IPS-15b (cell line): ENCODE measurements at regions not wholly inside any gene's neighbourhood (a gene's known extent, or its start where the extent isn't known, plus 50 kb on each side); places are given as distances from the start of the nearest gene placed in this dataset.
"Not testable (repeated sequence)": the region's sequence is repeated elsewhere in the genome, so short reads cannot be mapped to it uniquely, and the experiment has no call there.

Source experiments
- H3K27me3 ChIP-seq: one replicate; pipeline ENCODE4 v1.6.1; 2013; ENCODE audit warnings: low read length; ENCODE audit not compliant: control insufficient read depth, insufficient read depth
- H3K36me3 ChIP-seq: one replicate; pipeline ENCODE4 v1.6.1; 2013; ENCODE audit warnings: low read length; ENCODE audit not compliant: control insufficient read depth, insufficient read depth
- H3K4me1 ChIP-seq: one replicate; pipeline ENCODE4 v1.6.1; 2013; ENCODE audit warnings: mild to moderate bottlenecking, low read length; ENCODE audit not compliant: control insufficient read depth, insufficient read depth
- H3K4me3 ChIP-seq: one replicate; pipeline ENCODE4 v1.5.1; 2013; ENCODE audit warnings: low read depth, low read length
- H3K9ac ChIP-seq: one replicate; pipeline ENCODE4 v1.6.1; 2013; ENCODE audit warnings: low read depth, mild to moderate bottlenecking, low read length
- H3K9me3 ChIP-seq: one replicate; pipeline ENCODE4 v1.6.1; 2013; ENCODE audit warnings: mild to moderate bottlenecking, low read length; ENCODE audit not compliant: control insufficient read depth, insufficient read depth

- H3K9ac ChIP-seq, H3K4me3 ChIP-seq, H3K4me1 ChIP-seq, H3K36me3 ChIP-seq, H3K27me3 ChIP-seq, H3K9me3 ChIP-seq: not testable (repeated sequence)
These were observed 253.4 kb upstream of the C2CD4B start for GRCh38 chr15:62418496-62418895.

- H3K4me3 ChIP-seq, result no peak overlapping the region
- no peaks in the 10 kb centered on the region for H3K4me1 ChIP-seq
- no peaks in the 10 kb centered on the region for H3K36me3 ChIP-seq
- no peak overlapping the region for H3K9ac ChIP-seq
- no peaks in the 10 kb centered on the region for H3K9me3 ChIP-seq
- H3K27me3 ChIP-seq, result no peaks in the 10 kb centered on the region
These were observed 254.1 kb upstream of the C2CD4B start for GRCh38 chr15:62419192-62419591.

GRCh38 chr15:62420371-62420770 lies 255.3 kb upstream of the C2CD4B start:
- not testable (repeated sequence) for H3K9ac ChIP-seq, H3K4me3 ChIP-seq, H3K4me1 ChIP-seq, H3K36me3 ChIP-seq, H3K9me3 ChIP-seq, H3K27me3 ChIP-seq

- H3K27me3 ChIP-seq, result no peaks in the 10 kb centered on the region
- no peaks in the 10 kb centered on the region for H3K4me1 ChIP-seq
- no peaks in the 10 kb centered on the region for H3K36me3 ChIP-seq
- H3K9ac ChIP-seq, result no peak overlapping the region
- no peak overlapping the region for H3K4me3 ChIP-seq
- no peaks in the 10 kb centered on the region for H3K9me3 ChIP-seq
These were observed 256.2 kb upstream of the C2CD4B start for GRCh38 chr15:62421289-62421688.

GRCh38 chr15:62426387-62426956 lies 261.4 kb upstream of the C2CD4B start:
- no peaks in the 10 kb centered on the region for H3K36me3 ChIP-seq
- no peak overlapping the region for H3K4me3 ChIP-seq
- H3K9ac ChIP-seq, result no peak overlapping the region
- no peaks in the 10 kb centered on the region for H3K4me1 ChIP-seq
- H3K27me3 ChIP-seq, result no peaks in the 10 kb centered on the region
- H3K9me3 ChIP-seq, result no peaks in the 10 kb centered on the region

- H3K9ac ChIP-seq, result no peak overlapping the region
- no peaks in the 10 kb centered on the region for H3K27me3 ChIP-seq
- no peaks in the 10 kb centered on the region for H3K4me1 ChIP-seq
- H3K9me3 ChIP-seq, result no peaks in the 10 kb centered on the region
- no peaks in the 10 kb centered on the region for H3K36me3 ChIP-seq
- H3K4me3 ChIP-seq, result no peak overlapping the region
These were observed 263.2 kb upstream of the C2CD4B start for GRCh38 chr15:62428259-62428658.

- Histone ChIP-seq H3K9ac (no peak overlapping the region), H3K4me1 (no peaks in the 10 kb centered on the region), H3K27me3 (no peaks in the 10 kb centered on the region), H3K36me3 (no peaks in the 10 kb centered on the region), H3K4me3 (no peak overlapping the region), H3K9me3 (no peaks in the 10 kb centered on the region)
These were observed 263.9 kb upstream of the C2CD4B start for GRCh38 chr15:62428851-62429598.

- no peak overlapping the region for H3K9ac ChIP-seq
- H3K27me3 ChIP-seq, result no peaks in the 10 kb centered on the region
- no peaks in the 10 kb centered on the region for H3K36me3 ChIP-seq
- no peaks in the 10 kb centered on the region for H3K4me1 ChIP-seq
- H3K9me3 ChIP-seq, result no peaks in the 10 kb centered on the region
- no peak overlapping the region for H3K4me3 ChIP-seq
These were observed 265.0 kb upstream of the C2CD4B start for GRCh38 chr15:62430056-62430455.

GRCh38 chr15:62430552-62430951 lies 265.5 kb upstream of the C2CD4B start:
- no peaks in the 10 kb centered on the region for H3K27me3 ChIP-seq
- no peak overlapping the region for H3K9ac ChIP-seq
- H3K4me3 ChIP-seq, result no peak overlapping the region
- no peaks in the 10 kb centered on the region for H3K4me1 ChIP-seq
- H3K36me3 ChIP-seq, result no peaks in the 10 kb centered on the region
- no peaks in the 10 kb centered on the region for H3K9me3 ChIP-seq

- H3K27me3 ChIP-seq, result no peaks in the 10 kb centered on the region
- no peaks in the 10 kb centered on the region for H3K9me3 ChIP-seq
- H3K9ac ChIP-seq, result no peak overlapping the region
- no peaks in the 10 kb centered on the region for H3K36me3 ChIP-seq
- no peaks in the 10 kb centered on the region for H3K4me1 ChIP-seq
- no peak overlapping the region for H3K4me3 ChIP-seq
These were observed 266.1 kb upstream of the C2CD4B start for GRCh38 chr15:62431008-62431797.

GRCh38 chr15:62431817-62432216 lies 266.7 kb upstream of the C2CD4B start:
- H3K36me3 ChIP-seq, result no peaks in the 10 kb centered on the region
- H3K4me1 ChIP-seq, result no peaks in the 10 kb centered on the region
- H3K9ac ChIP-seq, result no peak overlapping the region
- H3K4me3 ChIP-seq, result no peak overlapping the region
- H3K9me3 ChIP-seq, result no peaks in the 10 kb centered on the region
- H3K27me3 ChIP-seq, result no peaks in the 10 kb centered on the region
